Putamen (tissue), 1 donor: ENCODE measurements at regions not wholly inside any gene's neighbourhood (a gene's known extent, or its start where the extent isn't known, plus 50 kb on each side); places are given as distances from the start of the nearest gene placed in this dataset.
"Not testable (repeated sequence)": the region's sequence is repeated elsewhere in the genome, so short reads cannot be mapped to it uniquely, and the experiment has no call there.

Experiments used
- DNase-seq: peaks from one replicate; pipeline ENCODE4 v3.0.0-alpha.2; 2016; ENCODE audit warnings: low spot score

GRCh38 chr9:115880221-115880885 is 273.2 kb upstream of the PAPPA start:
- DNase-seq, result no peak

- DNase-seq, result no peak
Observed at GRCh38 chr9:115882911-115883310, 270.7 kb upstream of the PAPPA start.

- no peak for DNase-seq
Observed at GRCh38 chr9:115883467-115884329, 269.9 kb upstream of the PAPPA start.

GRCh38 chr9:115884846-115885245 is 268.7 kb upstream of the PAPPA start:
- no peak for DNase-seq

- no peak for DNase-seq
Observed at GRCh38 chr9:115888131-115888530, 265.5 kb upstream of the PAPPA start.

GRCh38 chr9:115891929-115892328 is 261.7 kb upstream of the PAPPA start:
- DNase-seq, result no peak

- not testable (repeated sequence) for DNase-seq
Observed at GRCh38 chr9:115898478-115898877, 255.1 kb upstream of the PAPPA start.

- no peak for DNase-seq
Observed at GRCh38 chr9:115900698-115901097, 252.9 kb upstream of the PAPPA start.

- no peak for DNase-seq
Observed at GRCh38 chr9:115910959-115911358, 242.6 kb upstream of the PAPPA start.

- no peak for DNase-seq
Observed at GRCh38 chr9:115912086-115912485, 241.5 kb upstream of the PAPPA start.

GRCh38 chr9:115913696-115914095 is 239.9 kb upstream of the PAPPA start:
- no peak for DNase-seq

- no peak for DNase-seq
Observed at GRCh38 chr9:115914291-115914690, 239.3 kb upstream of the PAPPA start.

- DNase-seq, result no peak
Observed at GRCh38 chr9:115921301-115921700, 232.3 kb upstream of the PAPPA start.

- no peak for DNase-seq
Observed at GRCh38 chr9:115922444-115922843, 231.1 kb upstream of the PAPPA start.

GRCh38 chr9:115923410-115923809 is 230.2 kb upstream of the PAPPA start:
- DNase-seq, result no peak

- DNase-seq, result no peak
Observed at GRCh38 chr9:115923903-115924668, 229.5 kb upstream of the PAPPA start.

- DNase-seq, result no peak
Observed at GRCh38 chr9:115924669-115924987, 229.0 kb upstream of the PAPPA start.

GRCh38 chr9:115925424-115925823 is 228.2 kb upstream of the PAPPA start:
- DNase-seq, result no peak

- DNase-seq, result no peak
Observed at GRCh38 chr9:115930472-115930871, 223.1 kb upstream of the PAPPA start.

GRCh38 chr9:115938479-115938878 is 215.1 kb upstream of the PAPPA start:
- no peak for DNase-seq

- DNase-seq, result no peak
Observed at GRCh38 chr9:115939065-115939765, 214.4 kb upstream of the PAPPA start.
